K562 (cell line): ENCODE measurements at regions not wholly inside any gene's neighbourhood (a gene's known extent, or its start where the extent isn't known, plus 50 kb on each side); places are given as distances from the start of the nearest gene placed in this dataset.

ENCODE experiments used
- ATAC-seq: fragments of 200-7000 bp; cut with Tn5 transposase; 3 replicates; pipeline ENCODE4 v1.9.1; 2020; ENCODE audit warnings: moderate library complexity
- BruUV-seq: library from RNA; stranded (reverse); fragments of 400-500 nt; replicated peaks from 2 replicates; lab custom pipeline; 2021; lab: Mats Ljungman, UMichigan
- CTCF ChIA-PET: fragments of 300-600 bp; formaldehyde crosslinking; extraction: SDS; loops from one replicate; lab custom pipeline; 2021; ENCODE audit warnings: low intra/inter-chr PET ratio; lab: Yijun Ruan, JAX
- POLR2A ChIA-PET: fragments of 300-600, 350-650 bp; sonication (Branson Sonifier 250); formaldehyde crosslinking; extraction: SDS; loops from one replicate; lab custom pipeline; 2021; ENCODE audit warnings: antibody characterized with exemption, inconsistent platforms; lab: Yijun Ruan, JAX
- DNase-seq, 4 experiments: peaks; one replicate each; pipeline versions ENCODE4 v3.0.0 to v3.0.0-alpha.2; 2011 to 2018; ENCODE audit warnings: low spot score in 3 of 4, mixed read lengths in 3 of 4; ENCODE audit errors: extremely low read depth in 1 of 4
- FAIRE-seq: peaks from 2 replicates; lab custom pipeline; 2011; peaks lifted over from hg19 to GRCh38; lab: Jason Lieb, UNC
- H2AFZ ChIP-seq: 2 replicates; pipeline ENCODE4 v1.6.0; 2011; ENCODE audit warnings: low read depth, low read length, control low read depth, inconsistent platforms
- H3K27ac ChIP-seq: fragments of 200-600 bp; 3 replicates; pipeline ENCODE4 v1.8.0; 2011; ENCODE audit warnings: low read depth, mild to moderate bottlenecking, control low read depth, inconsistent platforms, low read length, moderate library complexity, mixed read lengths; ENCODE audit errors: extremely low read depth
- H3K27me3 ChIP-seq, 2 experiments: fragments of 300-600 bp in 1 of 2; 2 replicates in 1 of 2; 3 replicates in 1 of 2; pipeline versions ENCODE4 v1.6.0 to v1.8.0; 2011; ENCODE audit warnings: inconsistent platforms in 2 of 2, low read length in 2 of 2, mild to moderate bottlenecking in 1 of 2, mixed read lengths in 1 of 2, moderate library complexity in 1 of 2; ENCODE audit not compliant: control insufficient read depth in 2 of 2, insufficient read depth in 2 of 2
- H3K36me3 ChIP-seq: fragments of 300-600 bp; 3 replicates; pipeline ENCODE4 v1.8.0; 2011; ENCODE audit warnings: mild to moderate bottlenecking, low read length, inconsistent platforms; ENCODE audit not compliant: control insufficient read depth, insufficient read depth
- H3K4me1 ChIP-seq, 2 experiments: fragments of 200-600 bp in 1 of 2; replicated peaks in 1 of 2; 2 replicates in 1 of 2; 3 replicates in 1 of 2; pipeline versions ENCODE4 v1.5.1 to v1.8.0; 2011; ENCODE audit warnings: inconsistent platforms in 2 of 2, low read length in 2 of 2, mild to moderate bottlenecking in 1 of 2, mixed read lengths in 1 of 2, moderate library complexity in 1 of 2; ENCODE audit not compliant: control insufficient read depth in 2 of 2, insufficient read depth in 2 of 2
- H3K4me2 ChIP-seq: 2 replicates; pipeline ENCODE4 v1.6.1; 2011; ENCODE audit warnings: low read length, control low read depth, inconsistent platforms, mixed read lengths; ENCODE audit not compliant: insufficient read depth
- H3K4me3 ChIP-seq: fragments of 200-600 bp; sonication (generic), shearing (Covaris generic); 2 replicates; pipeline ENCODE4 v1.5.1; 2016; ENCODE audit warnings: control low read depth, inconsistent platforms
- H3K79me2 ChIP-seq: fragments of 200-600 bp; 3 replicates; pipeline ENCODE4 v1.8.0; 2011; ENCODE audit warnings: low read length, inconsistent platforms; ENCODE audit not compliant: control insufficient read depth, insufficient read depth
- H3K9ac ChIP-seq, 2 experiments: 2 replicates each; pipeline versions ENCODE4 v1.6.0 to v1.6.1; 2011; ENCODE audit warnings: low read depth in 2 of 2, low read length in 2 of 2, control low read depth in 1 of 2, inconsistent platforms in 1 of 2, mild to moderate bottlenecking in 1 of 2, mixed read lengths in 1 of 2; ENCODE audit not compliant: insufficient read depth in 1 of 2
- H3K9me1 ChIP-seq: one replicate; pipeline ENCODE4 v1.6.0; 2011; ENCODE audit warnings: inconsistent platforms, mild to moderate bottlenecking, low read length, moderate library complexity; ENCODE audit not compliant: control insufficient read depth, insufficient read depth
- H3K9me3 ChIP-seq: replicated peaks from 2 replicates; pipeline ENCODE4 v1.5.1; 2011; ENCODE audit warnings: low read depth, low read length, inconsistent platforms; ENCODE audit not compliant: control insufficient read depth, insufficient read depth
- H4K20me1 ChIP-seq: replicated peaks from 2 replicates; pipeline ENCODE4 v1.6.1; 2011; ENCODE audit warnings: low read length, inconsistent platforms, mixed read lengths; ENCODE audit not compliant: control insufficient read depth, insufficient read depth
- CXXC5 ChIP-seq: fragments of 250-450 bp; sonication (Bioruptor Pico); IDR thresholded peaks from 2 replicates; pipeline ENCODE4 v1.8.0; 2022; ENCODE audit warnings: inconsistent platforms, mild to moderate bottlenecking, moderate library complexity
- ESRRA ChIP-seq: fragments of 450-650 bp; IDR thresholded peaks from 2 replicates; pipeline ENCODE4 v1.6.1; 2014; ENCODE audit warnings: low read depth, mild to moderate bottlenecking, moderate library complexity, borderline replicate concordance
- LARP7 ChIP-seq: fragments of 450-650 bp; IDR thresholded peaks from 2 replicates; pipeline ENCODE4 v1.6.1; 2016
- PRMT5 ChIP-seq: sonication (generic); formaldehyde crosslinking; IDR thresholded peaks from 2 replicates; pipeline ENCODE4 v1.5.0; 2020; ENCODE audit warnings: missing genetic modification reagents
- RB1 ChIP-seq: fragments of 450-650 bp; IDR thresholded peaks from 2 replicates; pipeline ENCODE4 v1.6.1; 2017; ENCODE audit warnings: low read depth, mild to moderate bottlenecking
- RCOR1 ChIP-seq, 2 experiments: IDR thresholded peaks; 2 replicates each; pipeline ENCODE4 v1.6.1; 2012; ENCODE audit warnings: low read depth in 2 of 2, low read length in 2 of 2, borderline replicate concordance in 1 of 2, improper control_type of control experiment in 1 of 2
- SRSF7 ChIP-seq: fragments of 200-400 bp; formaldehyde crosslinking; optimal IDR thresholded peaks from 2 replicates; pipeline ENCODE3; 2017; ENCODE audit warnings: mild to moderate bottlenecking, low read depth, low read length
- ZNF263 ChIP-seq: sonication (generic); formaldehyde crosslinking; IDR thresholded peaks from 2 replicates; pipeline ENCODE4 v1.8.0; 2022; ENCODE audit warnings: mild to moderate bottlenecking, missing genetic modification reagents, borderline replicate concordance
- ZNF583 ChIP-seq: fragments of 250-450 bp; sonication (Bioruptor Pico); IDR thresholded peaks from 2 replicates; pipeline ENCODE4 v1.4.0; 2020
- WGBS: fragments of 100-300 bp; shearing (Covaris generic); methylation state at CpG from one replicate; pipeline ENCODE4 v1.1.6; 2016; ENCODE audit warnings: low coverage, mixed read lengths; ENCODE audit not compliant: insufficient coverage; ENCODE audit errors: missing lambda C conversion rate; 5-methylcytosine and 5-hydroxymethylcytosine counted together
- in situ Hi-C: fragments of 300-500 bp; cut with MboI; formaldehyde crosslinking; loops from 4 replicates; pipeline ENCODE4 v1.15.0; 2018; ENCODE audit warnings: inconsistent platforms, mixed read lengths
- intact Hi-C: fragments of 100-400 bp; cut with micrococcal nuclease; formaldehyde crosslinking; loops from 2 replicates; pipeline ENCODE4 v1.14.2; 2022
- TF ChIP-seq, protein P1 (sequence below): sonication (generic); formaldehyde crosslinking; IDR thresholded peaks from 2 replicates; pipeline ENCODE4 v1.8.1; 2022; ENCODE audit warnings: missing genetic modification reagents
- TF ChIP-seq, protein P2 (sequence below), 2 experiments: IDR thresholded peaks in 1 of 2; conservative IDR thresholded peaks in 1 of 2; 2 replicates each; pipeline ENCODE4 v1.6.1; 2016; ENCODE audit warnings: low read depth in 2 of 2, mild to moderate bottlenecking in 1 of 2, missing compliant biosample characterization in 1 of 2, missing genetic modification characterization in 1 of 2, moderate library complexity in 1 of 2

DNA sequence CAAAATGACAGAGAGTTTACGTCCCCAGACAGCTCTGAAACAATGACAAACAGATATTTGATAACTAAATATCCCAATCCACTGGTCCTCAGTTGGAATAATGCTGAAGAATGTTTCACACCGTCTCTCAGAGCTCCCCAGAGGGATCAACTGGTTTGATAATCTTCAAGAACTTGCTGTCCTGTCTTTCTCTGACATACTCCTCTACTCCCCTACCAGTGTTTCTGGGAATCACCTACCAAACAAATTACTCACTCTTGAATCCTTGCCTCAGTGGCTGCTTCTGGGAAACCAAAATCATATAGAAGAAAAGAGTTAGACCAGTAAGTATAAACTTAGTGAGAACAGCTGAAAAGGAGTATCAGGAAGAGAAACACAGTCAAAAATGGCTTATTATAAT, 469.7 kb upstream of the JAG1 start (continued):
- no peak for TF ChIP-seq ESRRA
- TF ChIP-seq PRMT5, result no peak
- TF ChIP-seq RCOR1 (IDR thresholded peaks at IDR 0.05; ENCODE audit: borderline replicate concordance in 1 of 2, low read depth in 2 of 2, low read length in 2 of 2), result no peak

DNA sequence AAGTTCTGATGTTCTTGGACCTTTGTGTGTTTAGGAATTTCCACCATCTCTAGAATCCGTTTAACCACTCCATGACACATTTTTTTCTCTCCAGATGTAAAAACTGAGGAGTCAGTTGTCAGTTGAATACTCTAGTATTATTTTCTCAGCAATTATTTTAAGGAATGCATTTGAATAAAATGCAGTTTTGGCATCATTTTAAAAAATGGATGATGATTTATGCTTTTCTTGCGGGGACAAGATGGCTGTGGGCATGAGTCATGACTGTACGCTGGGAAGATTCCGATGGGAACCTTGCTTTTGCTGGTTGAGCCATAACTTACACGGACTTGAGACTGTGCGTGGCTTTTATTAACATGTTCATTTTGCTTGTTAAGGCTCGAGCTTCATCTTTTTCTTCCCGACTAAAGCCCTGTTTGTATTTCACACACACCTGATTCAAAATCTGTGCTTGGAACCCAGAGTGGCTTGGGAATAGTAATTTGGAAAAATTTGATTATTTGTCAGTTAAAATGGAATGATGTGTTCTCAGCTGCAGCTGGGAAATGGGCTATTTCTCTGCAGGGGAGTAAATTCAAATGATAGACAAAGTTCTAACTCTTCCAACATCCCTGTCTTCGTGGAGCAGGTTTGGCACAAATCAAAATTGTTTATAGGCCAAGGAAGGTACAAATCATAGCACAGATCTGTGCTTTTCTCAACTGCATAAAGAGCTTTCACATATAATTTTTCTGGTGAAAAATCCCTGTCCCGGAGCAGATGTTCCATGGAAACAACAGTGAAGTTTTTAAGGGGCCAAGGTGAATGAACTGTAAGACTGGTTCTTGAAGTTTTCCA, 470.5 kb upstream of the JAG1 start:
- ATAC-seq (no peak), FAIRE-seq (no peak), DNase-seq (no peak)
- Histone ChIP-seq H3K79me2 (no peaks in the 10 kb centered on the region), H3K9me3 (no peaks in the 10 kb centered on the region), H3K4me2 (no peak overlapping the region), H3K4me1 (no peaks in the 10 kb centered on the region), H3K4me3 (no peak overlapping the region), H2AFZ (no peak overlapping the region), H3K9me1 (no peaks in the 10 kb centered on the region), H3K27ac (no peak overlapping the region), H4K20me1 (no peaks in the 10 kb centered on the region), H3K9ac (no peak overlapping the region), H3K36me3 (no peaks in the 10 kb centered on the region), H3K27me3 (no peaks in the 10 kb centered on the region)
- BruUV-seq, result no TSS peak
- intact Hi-C loops, result no loop called here
- 0% methylated on average over 9 of the region's 10 CpGs for WGBS
- ChIA-PET POLR2A (no interaction called here), CTCF (no interaction called here)
- in situ Hi-C loops, result no loop called here
- TF ChIP-seq, protein P1, sequence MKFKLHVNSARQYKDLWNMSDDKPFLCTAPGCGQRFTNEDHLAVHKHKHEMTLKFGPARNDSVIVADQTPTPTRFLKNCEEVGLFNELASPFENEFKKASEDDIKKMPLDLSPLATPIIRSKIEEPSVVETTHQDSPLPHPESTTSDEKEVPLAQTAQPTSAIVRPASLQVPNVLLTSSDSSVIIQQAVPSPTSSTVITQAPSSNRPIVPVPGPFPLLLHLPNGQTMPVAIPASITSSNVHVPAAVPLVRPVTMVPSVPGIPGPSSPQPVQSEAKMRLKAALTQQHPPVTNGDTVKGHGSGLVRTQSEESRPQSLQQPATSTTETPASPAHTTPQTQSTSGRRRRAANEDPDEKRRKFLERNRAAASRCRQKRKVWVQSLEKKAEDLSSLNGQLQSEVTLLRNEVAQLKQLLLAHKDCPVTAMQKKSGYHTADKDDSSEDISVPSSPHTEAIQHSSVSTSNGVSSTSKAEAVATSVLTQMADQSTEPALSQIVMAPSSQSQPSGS (CRISPR knock-in tag), result no peak
- no peak for TF ChIP-seq LARP7
- TF ChIP-seq, protein P2, sequence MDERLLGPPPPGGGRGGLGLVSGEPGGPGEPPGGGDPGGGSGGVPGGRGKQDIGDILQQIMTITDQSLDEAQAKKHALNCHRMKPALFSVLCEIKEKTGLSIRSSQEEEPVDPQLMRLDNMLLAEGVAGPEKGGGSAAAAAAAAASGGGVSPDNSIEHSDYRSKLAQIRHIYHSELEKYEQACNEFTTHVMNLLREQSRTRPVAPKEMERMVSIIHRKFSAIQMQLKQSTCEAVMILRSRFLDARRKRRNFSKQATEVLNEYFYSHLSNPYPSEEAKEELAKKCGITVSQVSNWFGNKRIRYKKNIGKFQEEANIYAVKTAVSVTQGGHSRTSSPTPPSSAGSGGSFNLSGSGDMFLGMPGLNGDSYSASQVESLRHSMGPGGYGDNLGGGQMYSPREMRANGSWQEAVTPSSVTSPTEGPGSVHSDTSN (CRISPR knock-in tag; IDR thresholded peaks at IDR 0.05; ENCODE audit: low read depth), result no peak
- TF ChIP-seq, protein P2 (tag; conservative IDR thresholded peaks at IDR 0.05; ENCODE audit: low read depth), result no peak
- no peak for TF ChIP-seq CXXC5 (CRISPR knock-in tag)
- no peak for TF ChIP-seq RB1
- TF ChIP-seq SRSF7, result no peak
- TF ChIP-seq ZNF263 (CRISPR knock-in tag), result no peak
- TF ChIP-seq ZNF583 (CRISPR knock-in tag), result no peak
